HL-60 (cell line): ENCODE measurements at regions not wholly inside any gene's neighbourhood (a gene's known extent, or its start where the extent isn't known, plus 50 kb on each side); places are given as distances from the start of the nearest gene placed in this dataset.

ENCODE experiments used
- POLR2AphosphoS5 ChIP-seq: IDR thresholded peaks from 2 replicates; pipeline ENCODE4 v1.6.1; 2012; ENCODE audit warnings: low read depth
- SPI1 ChIP-seq: IDR thresholded peaks from 2 replicates; pipeline ENCODE4 v1.6.1; 2012; ENCODE audit warnings: low read depth, mild to moderate bottlenecking, borderline replicate concordance
- TF ChIP-seq, protein P1 (sequence below): IDR thresholded peaks from one replicate; pipeline ENCODE4 v1.5.1; 2011; ENCODE audit warnings: low read length, control low read depth, inconsistent platforms; ENCODE audit not compliant: insufficient read depth
- TF ChIP-seq, protein P2 (sequence below): IDR thresholded peaks from 2 replicates; pipeline ENCODE4 v1.6.1; 2012; ENCODE audit warnings: low read depth; ENCODE audit not compliant: insufficient replicate concordance

DNA sequence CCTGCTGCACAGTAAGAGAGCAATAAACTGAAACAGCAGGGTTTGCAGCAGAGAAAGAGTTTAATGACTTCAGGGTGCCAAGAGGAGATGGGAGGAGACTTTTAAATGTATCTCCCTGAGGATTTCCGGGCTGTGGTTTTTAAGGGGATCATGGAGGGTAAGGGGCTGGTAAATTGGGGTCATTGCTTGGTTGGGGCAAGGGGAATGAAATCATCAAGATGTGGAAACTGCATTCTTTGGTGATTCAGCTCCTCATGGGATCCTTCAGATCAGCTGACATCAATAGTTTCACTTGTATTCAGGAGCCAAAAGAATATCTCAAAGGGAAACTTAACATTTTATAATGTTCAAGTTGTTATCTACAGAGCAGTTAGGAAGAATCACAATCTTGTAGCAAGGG, 174.3 kb upstream of the ANXA10 start:
- TF ChIP-seq, protein P1, sequence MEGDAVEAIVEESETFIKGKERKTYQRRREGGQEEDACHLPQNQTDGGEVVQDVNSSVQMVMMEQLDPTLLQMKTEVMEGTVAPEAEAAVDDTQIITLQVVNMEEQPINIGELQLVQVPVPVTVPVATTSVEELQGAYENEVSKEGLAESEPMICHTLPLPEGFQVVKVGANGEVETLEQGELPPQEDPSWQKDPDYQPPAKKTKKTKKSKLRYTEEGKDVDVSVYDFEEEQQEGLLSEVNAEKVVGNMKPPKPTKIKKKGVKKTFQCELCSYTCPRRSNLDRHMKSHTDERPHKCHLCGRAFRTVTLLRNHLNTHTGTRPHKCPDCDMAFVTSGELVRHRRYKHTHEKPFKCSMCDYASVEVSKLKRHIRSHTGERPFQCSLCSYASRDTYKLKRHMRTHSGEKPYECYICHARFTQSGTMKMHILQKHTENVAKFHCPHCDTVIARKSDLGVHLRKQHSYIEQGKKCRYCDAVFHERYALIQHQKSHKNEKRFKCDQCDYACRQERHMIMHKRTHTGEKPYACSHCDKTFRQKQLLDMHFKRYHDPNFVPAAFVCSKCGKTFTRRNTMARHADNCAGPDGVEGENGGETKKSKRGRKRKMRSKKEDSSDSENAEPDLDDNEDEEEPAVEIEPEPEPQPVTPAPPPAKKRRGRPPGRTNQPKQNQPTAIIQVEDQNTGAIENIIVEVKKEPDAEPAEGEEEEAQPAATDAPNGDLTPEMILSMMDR: no peak
- TF ChIP-seq POLR2AphosphoS5 (no peak), SPI1 (no peak)
- TF ChIP-seq, protein P2, sequence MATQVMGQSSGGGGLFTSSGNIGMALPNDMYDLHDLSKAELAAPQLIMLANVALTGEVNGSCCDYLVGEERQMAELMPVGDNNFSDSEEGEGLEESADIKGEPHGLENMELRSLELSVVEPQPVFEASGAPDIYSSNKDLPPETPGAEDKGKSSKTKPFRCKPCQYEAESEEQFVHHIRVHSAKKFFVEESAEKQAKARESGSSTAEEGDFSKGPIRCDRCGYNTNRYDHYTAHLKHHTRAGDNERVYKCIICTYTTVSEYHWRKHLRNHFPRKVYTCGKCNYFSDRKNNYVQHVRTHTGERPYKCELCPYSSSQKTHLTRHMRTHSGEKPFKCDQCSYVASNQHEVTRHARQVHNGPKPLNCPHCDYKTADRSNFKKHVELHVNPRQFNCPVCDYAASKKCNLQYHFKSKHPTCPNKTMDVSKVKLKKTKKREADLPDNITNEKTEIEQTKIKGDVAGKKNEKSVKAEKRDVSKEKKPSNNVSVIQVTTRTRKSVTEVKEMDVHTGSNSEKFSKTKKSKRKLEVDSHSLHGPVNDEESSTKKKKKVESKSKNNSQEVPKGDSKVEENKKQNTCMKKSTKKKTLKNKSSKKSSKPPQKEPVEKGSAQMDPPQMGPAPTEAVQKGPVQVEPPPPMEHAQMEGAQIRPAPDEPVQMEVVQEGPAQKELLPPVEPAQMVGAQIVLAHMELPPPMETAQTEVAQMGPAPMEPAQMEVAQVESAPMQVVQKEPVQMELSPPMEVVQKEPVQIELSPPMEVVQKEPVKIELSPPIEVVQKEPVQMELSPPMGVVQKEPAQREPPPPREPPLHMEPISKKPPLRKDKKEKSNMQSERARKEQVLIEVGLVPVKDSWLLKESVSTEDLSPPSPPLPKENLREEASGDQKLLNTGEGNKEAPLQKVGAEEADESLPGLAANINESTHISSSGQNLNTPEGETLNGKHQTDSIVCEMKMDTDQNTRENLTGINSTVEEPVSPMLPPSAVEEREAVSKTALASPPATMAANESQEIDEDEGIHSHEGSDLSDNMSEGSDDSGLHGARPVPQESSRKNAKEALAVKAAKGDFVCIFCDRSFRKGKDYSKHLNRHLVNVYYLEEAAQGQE: no peak
